Fibroblast of skin of scalp (primary cell): ENCODE measurements at regions not wholly inside any gene's neighbourhood (a gene's known extent, or its start where the extent isn't known, plus 50 kb on each side); places are given as distances from the start of the nearest gene placed in this dataset.
"Not testable (repeated sequence)": the region's sequence is repeated elsewhere in the genome, so short reads cannot be mapped to it uniquely, and the experiment has no call there.

Source experiments
- DNase-seq: peaks from one replicate; pipeline ENCODE4 v3.0.0-alpha.2; 2013

DNA sequence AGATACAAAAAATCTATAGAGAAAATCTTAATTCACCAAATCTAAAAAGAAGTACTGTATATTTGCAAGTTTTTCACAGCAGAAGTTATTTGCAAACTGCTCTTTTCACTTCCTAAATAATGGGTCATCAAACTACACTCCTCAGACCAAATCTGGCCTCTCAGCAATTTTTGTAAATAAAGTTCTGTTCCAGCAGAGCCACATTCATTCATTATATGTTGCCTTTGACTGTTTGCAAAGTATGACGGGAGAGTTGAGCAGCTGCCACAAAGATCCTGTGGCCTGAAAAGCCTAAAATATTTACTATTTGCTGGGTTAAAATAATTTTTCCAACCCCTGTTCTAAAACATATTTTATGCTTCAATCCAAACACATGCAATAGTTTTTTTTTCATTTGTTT is 1222.3 kb upstream of the SEL1L start:
- DNase-seq: no peak

DNA sequence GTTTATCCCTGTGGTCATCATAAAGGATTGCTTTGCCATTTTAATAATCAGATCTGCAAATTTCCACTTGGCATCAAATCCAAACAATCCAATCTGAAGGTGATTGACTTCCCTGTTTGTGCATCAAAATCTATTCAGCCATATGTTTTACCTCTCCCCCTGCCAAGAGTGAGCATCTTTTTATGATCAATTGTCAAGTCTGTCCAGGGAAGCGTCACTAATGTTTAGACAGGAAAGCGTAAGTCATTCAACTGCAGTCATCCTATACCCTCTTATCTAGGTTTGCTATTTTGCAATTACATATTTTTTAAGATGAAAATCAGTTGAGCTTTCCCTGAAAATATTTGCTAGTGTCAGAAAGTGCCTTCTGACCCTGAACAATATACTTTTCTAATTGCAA is 1224.1 kb upstream of the SEL1L start:
- no peak for DNase-seq

DNA sequence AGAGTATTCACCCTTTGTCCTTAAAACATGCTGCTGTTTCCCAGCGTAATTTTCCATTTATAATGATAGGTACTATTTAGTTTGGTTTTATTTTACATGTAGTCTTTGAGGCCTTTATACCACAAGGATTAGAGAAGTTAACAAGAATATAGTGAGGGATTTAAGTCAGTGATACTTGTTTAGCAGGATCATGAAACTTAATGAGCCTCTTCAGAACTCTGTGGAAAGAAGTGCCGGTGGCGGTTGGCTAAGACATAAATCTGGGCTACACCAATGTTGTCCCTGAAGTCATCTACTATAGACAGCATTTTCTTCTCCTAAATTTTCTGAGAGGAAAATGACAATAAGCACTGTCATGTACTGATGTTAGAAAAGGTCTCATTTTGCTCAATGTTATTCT is 1226.0 kb upstream of the SEL1L start:
- no peak for DNase-seq

DNA sequence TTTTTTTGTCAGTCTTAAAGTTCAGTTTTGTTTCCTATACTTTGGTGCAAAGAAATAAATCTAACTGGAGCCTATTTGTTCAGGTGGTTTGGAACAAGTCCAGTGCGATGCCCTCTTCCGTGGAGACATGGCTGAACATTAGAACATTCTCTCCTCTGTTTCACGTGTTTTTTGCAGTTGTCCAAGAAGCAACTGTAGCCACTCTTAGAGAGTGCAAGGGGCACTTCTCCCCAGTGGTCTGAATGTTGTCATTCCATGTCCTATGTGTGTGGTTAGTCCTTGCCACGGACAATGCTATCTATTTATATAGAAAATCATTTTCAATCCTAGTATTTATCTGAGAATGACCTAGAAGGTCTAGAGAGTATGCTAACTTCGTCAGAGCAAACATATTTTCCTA is 1232.5 kb upstream of the SEL1L start:
- DNase-seq: no peak

DNA sequence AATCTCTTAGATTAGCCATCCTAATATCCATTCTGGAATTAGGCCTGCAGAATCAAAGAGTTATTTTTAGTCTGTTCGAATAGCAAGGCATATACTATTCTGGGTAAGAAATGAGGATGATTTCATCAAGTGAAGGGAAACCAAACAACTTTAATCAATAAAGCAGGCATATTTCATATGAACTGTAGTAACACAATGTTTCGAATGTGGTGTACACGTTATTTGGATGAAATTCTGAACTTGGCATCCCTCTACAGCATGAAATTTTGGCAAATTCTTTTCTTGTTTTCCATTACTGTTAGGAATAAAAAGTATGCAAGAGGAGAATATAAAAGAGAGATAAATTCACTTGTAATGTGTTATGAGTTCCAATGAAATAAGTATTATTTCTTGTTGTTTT is 1233.3 kb upstream of the SEL1L start:
- DNase-seq: no peak

DNA sequence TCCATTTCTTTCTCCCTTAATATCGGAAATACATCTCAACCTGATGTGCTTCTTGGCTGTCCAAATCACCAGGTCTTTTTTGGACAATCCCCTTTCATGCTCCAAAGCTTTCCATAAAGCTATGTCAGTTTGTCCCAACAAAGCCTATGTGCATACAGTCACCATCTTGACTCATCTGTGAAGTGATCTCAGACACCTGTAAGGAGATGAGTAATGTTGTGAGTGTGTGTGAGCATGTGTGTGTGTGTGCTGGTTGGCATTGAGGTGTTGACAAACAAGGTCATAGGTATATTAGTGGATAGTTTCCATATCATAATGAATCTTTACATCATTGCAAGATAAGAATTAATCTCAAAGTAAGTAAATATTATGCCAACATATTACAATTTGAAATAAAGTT is 1243.3 kb upstream of the SEL1L start:
- no peak for DNase-seq

DNA sequence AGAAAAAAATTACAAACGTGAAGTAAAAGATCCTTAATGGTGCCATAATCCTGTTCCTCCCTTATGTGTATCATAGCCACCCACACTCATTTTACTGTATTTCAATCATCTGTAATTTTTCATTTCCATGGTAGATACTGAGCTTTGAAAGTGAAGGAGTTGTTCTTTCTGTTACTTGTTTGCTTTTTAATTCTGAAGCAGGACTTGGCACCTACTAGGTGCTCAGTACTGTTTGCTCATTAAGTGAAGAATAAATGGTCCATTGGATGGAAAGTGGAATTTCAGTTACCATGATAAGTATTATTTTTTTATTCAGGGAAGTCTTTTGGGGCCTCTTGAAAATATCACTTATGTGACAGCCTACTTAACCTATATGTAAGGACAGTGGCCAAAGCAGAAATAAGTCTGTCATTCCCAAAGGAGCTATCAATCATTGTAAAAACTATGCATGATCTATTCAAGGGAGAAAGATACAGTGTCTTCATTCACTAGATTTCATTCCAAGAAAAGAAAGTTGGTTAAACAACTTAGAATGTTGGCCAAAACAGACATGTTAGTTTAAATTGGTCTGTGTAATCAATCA is 1244.4 kb upstream of the SEL1L start:
- DNase-seq: no peak

DNA sequence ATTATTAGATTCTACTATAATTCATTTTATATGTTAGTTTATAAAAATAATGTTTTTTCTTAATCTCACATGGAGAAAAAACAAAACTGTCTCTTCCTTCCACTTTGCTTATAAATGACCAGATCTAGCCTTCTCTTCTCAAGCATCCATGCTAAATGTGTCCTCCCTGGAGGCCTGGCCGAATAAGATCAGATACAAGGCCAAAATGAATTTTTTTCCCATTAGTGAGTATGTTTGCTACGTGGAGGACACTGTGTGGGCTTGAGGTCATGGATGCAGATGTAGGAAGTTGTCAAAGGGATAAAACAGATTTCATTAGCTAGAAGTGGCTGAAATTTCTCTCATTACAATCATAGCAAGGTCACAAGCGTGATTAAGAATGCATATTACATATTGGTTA is 1244.9 kb upstream of the SEL1L start:
- no peak for DNase-seq

DNA sequence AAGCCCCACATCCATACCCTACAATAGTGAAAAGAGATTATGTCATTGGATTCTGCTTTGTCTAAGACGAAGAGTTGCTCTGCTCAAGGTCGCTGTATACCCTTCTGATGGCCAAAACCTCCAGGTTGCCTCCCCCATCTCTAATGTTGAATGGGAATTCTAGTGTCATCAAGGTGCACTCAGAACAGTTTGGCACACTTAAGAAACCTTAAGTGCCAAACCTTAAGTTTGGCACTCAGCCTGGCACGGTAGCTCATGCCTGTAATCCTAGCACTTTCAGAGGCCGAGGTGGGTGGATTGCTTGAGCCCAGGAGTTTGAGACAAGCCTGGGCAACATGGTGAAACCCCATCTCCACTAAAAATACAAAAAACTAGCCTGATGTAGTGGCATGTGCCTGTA is 1245.6 kb upstream of the SEL1L start:
- DNase-seq: no peak

DNA sequence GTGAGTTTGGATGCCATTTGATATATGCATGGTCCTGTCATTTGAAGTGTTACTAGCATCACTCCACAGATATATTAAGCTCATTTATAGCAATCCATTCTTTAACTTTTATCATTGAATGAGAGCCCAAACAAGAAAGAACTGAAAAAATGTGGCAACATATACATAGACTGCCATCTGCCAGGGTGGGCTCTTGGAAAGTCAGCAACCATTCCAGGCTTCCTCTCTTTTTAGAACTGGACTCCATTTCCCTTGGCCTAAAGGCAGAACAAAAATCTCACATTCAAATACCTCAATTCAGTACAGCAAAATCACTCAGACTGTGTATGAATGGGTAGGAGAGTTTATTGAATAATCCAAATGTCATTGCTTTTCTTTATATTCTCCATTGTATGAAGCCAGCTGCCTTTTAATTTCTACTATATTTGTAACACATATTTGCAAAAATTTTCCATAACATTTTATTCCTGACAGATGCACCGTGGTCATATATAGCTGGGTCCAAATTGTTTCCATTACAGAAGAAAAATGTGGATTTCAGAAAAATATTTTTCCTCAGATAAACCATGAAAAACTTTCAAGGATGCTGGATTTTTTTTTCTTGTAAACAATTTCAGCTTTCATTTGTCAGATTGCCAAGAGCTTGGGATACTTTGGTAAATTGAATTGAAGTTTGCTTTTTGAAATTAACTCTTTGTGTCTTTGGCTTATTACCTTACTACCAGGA is 1252.3 kb upstream of the SEL1L start:
- DNase-seq: no peak

DNA sequence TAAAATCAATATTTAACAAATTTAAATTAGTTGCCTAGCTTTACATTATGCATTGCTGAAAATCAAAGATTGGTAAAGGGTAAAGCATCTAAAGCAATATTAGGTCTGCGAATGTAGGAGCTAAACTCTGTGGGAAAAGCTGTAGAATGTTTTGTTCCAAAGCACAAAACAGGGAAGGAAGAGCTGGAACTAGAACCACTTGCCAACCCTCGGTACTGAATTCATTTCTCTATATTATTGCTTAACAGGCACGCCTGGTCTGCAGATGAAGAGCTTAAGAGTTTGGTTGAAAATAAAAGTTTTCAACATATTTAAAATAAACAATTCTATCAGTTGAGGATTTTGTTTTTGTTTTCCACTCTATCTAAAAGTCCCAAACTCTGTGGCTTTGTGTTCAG is 1252.8 kb upstream of the SEL1L start:
- DNase-seq: no peak

DNA sequence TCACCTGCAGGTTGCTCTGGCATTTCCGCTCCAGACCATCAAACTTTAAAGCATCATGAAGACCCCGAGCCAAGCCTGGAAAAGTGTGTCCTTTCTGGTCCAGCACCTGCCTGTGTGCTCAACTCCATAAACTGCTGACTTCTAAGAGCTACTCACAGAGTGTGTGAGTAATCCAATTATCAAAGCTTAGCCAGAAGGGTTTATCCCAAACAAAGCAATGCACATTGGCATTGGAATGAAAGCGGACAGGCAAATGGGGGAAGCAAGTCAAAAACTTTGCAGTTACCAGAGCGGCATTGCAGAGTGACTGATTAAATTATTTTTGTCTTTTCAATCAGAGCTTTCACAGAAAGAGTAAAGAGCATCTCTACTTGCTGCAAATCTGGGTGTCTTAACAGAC is 1262.4 kb upstream of the SEL1L start:
- DNase-seq: no peak

DNA sequence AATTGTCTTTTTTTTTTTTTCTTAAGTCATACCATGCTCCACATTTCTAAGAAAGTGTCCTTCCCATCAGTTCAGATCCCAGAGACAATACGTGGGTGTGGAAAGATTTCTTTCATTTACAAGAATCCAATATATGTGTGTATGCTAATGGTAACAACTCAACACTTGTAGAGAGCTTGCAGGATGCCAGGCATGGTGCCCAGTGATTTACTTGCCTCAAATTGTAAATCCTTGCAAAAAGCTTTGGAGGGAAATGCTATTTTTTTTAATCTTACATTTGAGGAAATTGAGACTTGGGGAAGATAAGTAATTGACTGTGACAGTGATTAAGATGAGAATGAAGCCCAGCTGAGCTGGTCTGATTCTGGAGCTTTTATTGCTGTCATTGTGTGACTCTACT is 1264.6 kb upstream of the SEL1L start:
- DNase-seq: no peak

DNA sequence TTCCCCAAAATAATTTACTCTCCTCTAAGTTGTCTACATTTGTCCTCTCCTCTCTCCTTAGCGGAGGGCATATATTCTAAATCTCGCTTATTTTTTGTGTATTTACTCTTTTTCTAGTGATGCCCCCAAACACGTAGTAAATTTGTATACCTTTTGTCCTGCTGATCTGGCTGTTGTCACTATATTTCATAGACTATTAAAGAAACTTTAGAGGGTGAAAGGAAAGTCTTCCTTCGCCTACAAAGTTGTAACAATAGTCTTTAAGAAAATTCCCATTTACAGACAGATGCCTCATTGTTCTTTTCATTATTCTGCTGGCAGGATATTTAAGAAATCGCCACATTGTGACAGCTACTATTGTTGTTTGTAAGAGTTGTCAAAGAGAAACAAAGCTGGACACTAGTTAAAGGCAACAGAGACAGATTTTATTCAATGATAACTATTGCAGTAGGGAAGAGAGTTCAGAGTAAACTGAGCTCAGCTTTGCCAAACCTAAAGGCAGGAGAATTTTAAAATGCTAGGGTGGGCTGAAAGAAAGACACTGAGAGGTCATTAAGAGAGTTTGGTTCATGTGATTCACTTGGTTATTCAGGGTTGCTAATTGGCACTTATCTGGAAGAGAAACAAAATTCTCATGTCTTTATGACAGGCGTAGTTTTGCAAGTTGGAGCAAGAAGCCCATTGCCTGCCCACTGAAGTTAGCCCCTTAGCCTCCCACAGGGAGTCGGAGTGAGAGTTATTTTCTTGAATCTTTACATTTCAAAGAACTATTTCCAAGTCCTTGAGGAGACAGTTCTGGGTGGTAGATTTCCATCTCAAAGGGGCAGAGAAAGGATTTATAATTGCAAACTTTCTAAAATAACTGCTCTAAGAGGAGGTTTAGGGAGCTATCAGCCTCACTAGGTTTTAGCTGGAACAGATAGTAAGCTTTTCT is 1272.5 kb upstream of the SEL1L start:
- DNase-seq: no peak

DNA sequence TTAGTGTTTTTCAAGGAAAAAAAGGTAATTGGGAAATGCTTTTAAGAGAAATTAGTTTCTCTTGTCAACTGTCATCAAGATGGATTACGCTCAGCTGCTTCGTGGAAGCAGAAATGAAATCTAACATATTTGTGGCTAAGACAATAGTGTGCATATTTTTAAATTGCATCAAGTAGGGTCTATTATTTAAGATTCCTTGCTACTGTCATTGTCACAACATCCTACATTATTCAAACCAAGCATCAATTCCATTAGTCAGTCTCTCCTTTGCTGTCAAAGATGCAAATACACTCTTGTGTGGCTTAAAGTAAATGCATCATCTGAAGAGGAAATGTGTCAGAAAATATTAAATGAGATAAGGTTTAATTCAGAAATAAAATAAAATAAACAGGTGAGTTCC is 1277.6 kb upstream of the SEL1L start:
- DNase-seq: no peak

DNA sequence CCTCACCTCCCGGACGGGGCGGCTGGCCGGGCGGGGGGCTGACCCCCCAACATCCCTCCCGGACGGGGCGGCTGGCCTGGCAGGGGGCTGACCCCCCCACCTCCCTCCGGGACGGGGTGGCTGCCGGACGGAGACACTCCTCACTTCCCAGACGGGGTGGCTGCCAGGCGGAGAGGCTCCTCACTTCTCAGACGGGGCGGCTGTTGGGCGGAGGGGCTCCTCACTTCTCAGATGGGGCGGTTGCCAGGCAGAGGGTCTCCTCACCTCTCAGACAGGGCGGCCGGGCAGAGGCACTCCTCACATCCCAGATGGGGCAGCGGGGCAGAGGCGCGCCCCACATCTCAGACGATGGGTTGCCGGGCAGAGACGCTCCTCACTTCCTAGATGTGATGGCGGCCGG is 1280.7 kb upstream of the SEL1L start:
- DNase-seq: not testable (repeated sequence)

DNA sequence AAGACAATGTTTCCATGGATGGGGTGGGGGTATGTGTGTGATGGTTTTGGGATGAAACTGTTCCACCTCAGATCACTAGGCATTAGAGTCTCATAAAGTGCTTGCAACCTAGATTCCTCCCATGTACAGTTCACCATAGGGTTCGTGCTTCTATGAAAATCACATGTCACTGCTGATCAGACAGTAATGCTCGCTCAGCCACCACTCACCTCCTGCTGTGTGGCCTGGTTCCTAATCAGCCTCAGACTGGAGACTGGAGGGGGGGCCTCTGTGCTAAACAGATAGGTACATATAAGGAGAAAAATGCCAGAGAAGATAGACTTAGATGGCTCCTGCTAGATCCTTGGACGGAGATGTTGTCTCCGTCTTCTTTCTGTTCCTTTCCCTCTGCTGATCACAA is 1296.9 kb upstream of the SEL1L start:
- no peak for DNase-seq

DNA sequence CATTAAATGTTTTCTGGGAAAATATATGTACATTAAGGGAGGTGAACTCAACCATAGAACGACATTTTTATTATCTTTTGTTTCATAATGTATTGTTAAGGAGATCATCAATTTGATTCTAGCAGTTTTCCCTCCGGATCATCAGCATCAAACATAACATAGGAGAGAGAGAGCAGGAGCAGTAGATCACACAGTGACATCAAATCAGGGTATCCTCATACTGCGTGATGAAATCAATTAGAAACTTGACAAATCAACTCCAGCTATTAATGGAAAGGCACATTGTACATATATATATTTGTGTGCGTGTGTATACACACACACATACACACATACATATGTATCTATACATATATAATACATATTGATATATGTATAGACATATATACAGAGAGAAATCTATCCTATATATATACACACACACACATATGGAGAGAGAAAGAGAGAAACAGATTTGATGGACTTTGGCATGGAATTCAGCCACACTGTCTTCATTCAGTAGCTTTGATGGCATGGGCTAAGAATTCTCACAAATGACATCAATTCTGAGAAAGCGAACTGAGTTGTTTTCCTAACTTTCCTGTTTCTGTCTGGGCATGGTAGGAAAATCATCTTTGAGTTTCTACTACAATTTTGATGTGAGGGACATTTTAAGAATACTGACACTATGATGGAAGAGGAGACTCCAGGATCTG is 1302.8 kb upstream of the SEL1L start:
- DNase-seq: no peak

DNA sequence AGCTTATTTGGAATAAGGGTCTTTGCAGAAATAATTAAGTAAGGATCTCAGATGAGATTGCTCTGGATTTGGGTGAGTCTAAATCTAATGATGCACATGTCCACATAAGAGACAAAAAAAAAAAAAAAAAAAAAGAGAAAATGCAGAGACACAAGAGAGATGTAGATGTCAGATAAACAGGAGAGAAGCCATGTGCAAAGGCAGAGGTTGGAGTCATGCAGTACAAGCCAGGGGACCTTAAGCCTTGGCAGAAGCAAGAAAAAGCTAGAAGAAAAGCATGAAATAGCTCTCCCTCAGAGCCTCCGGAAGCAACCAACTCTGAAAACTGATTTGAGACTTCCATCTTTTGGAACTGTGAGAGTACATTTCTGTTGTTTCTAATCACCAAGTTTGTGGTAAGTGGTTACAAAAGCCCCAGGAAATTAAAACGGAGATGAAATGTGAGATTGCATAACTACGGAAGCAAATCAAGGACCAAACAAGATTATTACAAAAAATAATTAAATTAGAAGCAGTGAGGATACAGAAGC is 1304.0 kb upstream of the SEL1L start:
- no peak for DNase-seq

DNA sequence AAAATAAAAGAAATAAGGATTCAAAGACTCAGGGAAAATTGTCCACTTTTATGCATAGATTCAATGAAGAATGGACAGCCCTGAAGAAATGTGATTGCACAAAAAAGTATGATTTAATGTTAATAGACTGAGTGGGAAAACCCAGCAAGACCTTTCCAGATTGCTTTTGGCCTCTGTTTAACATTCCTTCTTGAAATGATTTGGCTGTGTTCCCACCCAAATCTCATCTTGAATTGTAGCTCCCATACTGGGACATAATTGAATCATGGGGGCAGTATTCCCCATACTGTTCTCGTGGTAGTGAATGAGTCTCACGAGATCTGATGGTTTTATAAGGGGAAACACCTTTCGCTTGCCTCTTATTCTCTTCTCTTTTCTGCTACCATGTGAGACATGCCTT is 1316.9 kb upstream of the SEL1L start:
- DNase-seq: peak; percentile 35

DNA sequence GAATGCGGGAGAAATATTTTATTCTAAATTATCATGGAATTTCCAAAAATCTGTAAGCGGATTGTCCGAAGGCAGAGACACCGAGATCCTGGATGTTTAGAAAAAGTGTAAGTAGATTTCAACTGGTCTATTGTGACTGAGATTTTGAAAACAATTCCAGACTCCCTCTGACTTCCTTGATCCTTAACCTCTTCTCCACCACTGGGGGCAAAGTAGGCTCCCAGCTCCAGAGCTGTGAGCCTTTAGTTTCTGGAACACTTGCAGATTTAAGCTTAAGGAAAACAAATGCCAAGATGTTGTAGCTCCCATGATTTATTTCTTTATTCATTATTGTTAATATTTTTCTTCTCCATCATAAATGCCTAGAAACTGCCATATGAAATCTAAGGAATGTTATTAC is 1320.5 kb upstream of the SEL1L start:
- no peak for DNase-seq

DNA sequence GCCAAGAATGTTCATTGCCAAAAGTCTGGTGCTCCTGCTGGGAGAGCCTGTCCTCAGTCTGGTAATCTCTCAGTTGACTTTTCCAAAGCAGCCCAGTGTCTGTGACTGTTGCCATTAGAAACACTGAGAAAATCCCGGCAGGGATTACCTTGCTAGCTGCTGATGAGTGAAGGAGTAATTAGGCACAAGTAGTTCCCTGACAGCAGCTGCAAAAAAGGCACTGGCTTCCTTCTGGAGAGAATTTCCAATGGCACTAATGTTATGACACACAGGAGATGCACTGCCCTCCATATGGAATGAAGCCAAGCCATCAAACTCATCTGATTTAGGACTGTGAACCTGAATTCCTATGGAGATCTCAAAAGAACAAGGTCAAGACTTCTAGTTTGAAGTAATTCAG is 1321.2 kb upstream of the SEL1L start:
- no peak for DNase-seq

DNA sequence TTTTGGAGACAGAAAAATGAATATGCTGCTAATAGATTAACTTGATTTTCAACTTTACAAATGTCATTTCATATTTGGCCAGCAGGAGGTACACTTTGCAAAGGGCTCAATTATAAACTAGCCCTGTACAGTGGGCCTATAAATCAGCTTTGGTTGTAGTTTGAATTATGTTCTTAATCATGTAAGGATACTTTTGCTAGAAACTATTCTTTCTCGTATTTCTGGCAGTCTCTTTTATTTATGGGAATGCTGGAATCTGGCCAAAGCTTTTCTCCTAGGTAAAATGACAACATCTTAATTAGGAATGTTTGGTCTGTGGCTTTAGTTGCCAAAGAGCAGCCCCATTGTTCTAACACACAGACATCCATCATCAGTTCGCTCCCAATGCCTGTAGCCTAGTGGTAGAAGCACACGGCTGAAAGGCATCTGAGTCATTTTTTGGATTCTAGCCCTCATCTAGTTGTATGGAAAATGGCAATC is 1322.3 kb upstream of the SEL1L start:
- DNase-seq: peak; percentile 77
